GM23248 (cell line): ENCODE measurements at regions not wholly inside any gene's neighbourhood (a gene's known extent, or its start where the extent isn't known, plus 50 kb on each side); places are given as distances from the start of the nearest gene placed in this dataset.

Source experiments
- EZH2 ChIP-seq: fragments of 200-600 bp; sonication (generic); IDR thresholded peaks from 2 replicates; pipeline ENCODE4 v1.6.1; 2018; ENCODE audit warnings: antibody characterized with exemption, mild to moderate bottlenecking; ENCODE audit not compliant: insufficient read depth, poor library complexity, severe bottlenecking
- EZH2phosphoT487 ChIP-seq: fragments of 200-600 bp; sonication (generic); IDR thresholded peaks from 2 replicates; pipeline ENCODE4 v1.6.1; 2018; ENCODE audit warnings: antibody characterized with exemption, moderate library complexity, mild to moderate bottlenecking, low read depth; ENCODE audit not compliant: insufficient read depth

- TF ChIP-seq EZH2phosphoT487 (no peak), EZH2 (no peak)
Measured at GRCh38 chr15:81954158-81954783, 91.5 kb downstream of the MEX3B start.
